ENCODE measurements at regions not wholly inside any gene's neighbourhood (a gene's known extent, or its start where the extent isn't known, plus 50 kb on each side); places are given as distances from the start of the nearest gene placed in this dataset.

- ChIA-PET CTCF (no interaction called here), POLR2A (no interaction called here)
- Histone ChIP-seq H3K36me3 (ENCODE audit: control insufficient read depth in 2 of 2, extremely low read depth in 1 of 2, insufficient read depth in 2 of 2, low read length in 2 of 2) (no peaks in the 10 kb centered on the region), H3K27me3 (ENCODE audit: control insufficient read depth in 2 of 2, insufficient read depth in 2 of 2, low read length in 2 of 2) (no peaks in the 10 kb centered on the region), H3K27ac (ENCODE audit: insufficient read depth, low read depth, low read length) (no peak overlapping the region), H3K9me3 (replicated peaks; ENCODE audit: control insufficient read depth, insufficient read depth, low read length) (no peaks in the 10 kb centered on the region), H4K20me1 (replicated peaks; ENCODE audit: control insufficient read depth, extremely low read depth, insufficient read depth, low read length) (no peaks in the 10 kb centered on the region), H2AFZ (ENCODE audit: low read depth, low read length) (no peak overlapping the region), H3K4me2 (ENCODE audit: insufficient read depth, low read length) (no peak overlapping the region), H3K4me3 (replicated peaks in 1 of 3; ENCODE audit: insufficient read depth in 1 of 3, low read depth in 1 of 3, low read length in 3 of 3) (no peak overlapping the region), H3K4me1 (ENCODE audit: control insufficient read depth, extremely low read depth, insufficient read depth, low read length) (no peaks in the 10 kb centered on the region), H3K79me2 (ENCODE audit: control insufficient read depth, insufficient read depth, low read length) (no peaks in the 10 kb centered on the region), H3K9me1 (replicated peaks; ENCODE audit: control insufficient read depth, extremely low read depth, insufficient read depth, low read length) (no peaks in the 10 kb centered on the region), H3K9ac (replicated peaks; ENCODE audit: extremely low read depth, insufficient read depth, low read length) (no peak overlapping the region)
- DNase-seq (ENCODE audit: low read depth, low spot score) (no peak), FAIRE-seq (no peak)
- dilution Hi-C loops (cut with MboI; ENCODE audit: extremely low pct_ligation_motif_present, low sequenced_read_pairs) = no loop called here
- no TSS peak for BruUV-seq (replicated peaks)
- TF ChIP-seq GATA2 (IDR thresholded peaks at IDR 0.05; ENCODE audit: insufficient read depth, insufficient read length, low read depth, low read length) (no peak), MAX (IDR thresholded peaks at IDR 0.05; ENCODE audit: insufficient read depth, insufficient read length) (no peak), POLR2A (IDR thresholded peaks at IDR 0.05; ENCODE audit: low read depth, low read length) (no peak), MYC (IDR thresholded peaks at IDR 0.05; ENCODE audit: low read depth, low read length) (no peak), CTCF (IDR thresholded peaks at IDR 0.05; ENCODE audit: extremely low read depth in 1 of 2, insufficient read depth in 1 of 2, low read depth in 1 of 2, low read length in 2 of 2) (no peak), FOS (IDR thresholded peaks at IDR 0.05; ENCODE audit: borderline replicate concordance, insufficient read depth, low read length) (no peak), POLR2AphosphoS5 (IDR thresholded peaks at IDR 0.05; ENCODE audit: insufficient read depth, low read depth, low read length) (no peak), JUN (IDR thresholded peaks at IDR 0.05; ENCODE audit: borderline replicate concordance, insufficient read depth, insufficient read length, low read depth) (no peak), EZH2 (IDR thresholded peaks at IDR 0.05; ENCODE audit: borderline replicate concordance, low read depth, low read length, severe bottlenecking) (no peak)
- intact Hi-C loops (cut with micrococcal nuclease) = no loop called here
Observed at GRCh38 chr7:25617673-25618072, 389.4 kb upstream of the NPVF start.
